ENCODE measurements at regions not wholly inside any gene's neighbourhood (a gene's known extent, or its start where the extent isn't known, plus 50 kb on each side); places are given as distances from the start of the nearest gene placed in this dataset.
"Not testable (repeated sequence)": the region's sequence is repeated elsewhere in the genome, so short reads cannot be mapped to it uniquely, and the experiment has no call there.

DNA sequence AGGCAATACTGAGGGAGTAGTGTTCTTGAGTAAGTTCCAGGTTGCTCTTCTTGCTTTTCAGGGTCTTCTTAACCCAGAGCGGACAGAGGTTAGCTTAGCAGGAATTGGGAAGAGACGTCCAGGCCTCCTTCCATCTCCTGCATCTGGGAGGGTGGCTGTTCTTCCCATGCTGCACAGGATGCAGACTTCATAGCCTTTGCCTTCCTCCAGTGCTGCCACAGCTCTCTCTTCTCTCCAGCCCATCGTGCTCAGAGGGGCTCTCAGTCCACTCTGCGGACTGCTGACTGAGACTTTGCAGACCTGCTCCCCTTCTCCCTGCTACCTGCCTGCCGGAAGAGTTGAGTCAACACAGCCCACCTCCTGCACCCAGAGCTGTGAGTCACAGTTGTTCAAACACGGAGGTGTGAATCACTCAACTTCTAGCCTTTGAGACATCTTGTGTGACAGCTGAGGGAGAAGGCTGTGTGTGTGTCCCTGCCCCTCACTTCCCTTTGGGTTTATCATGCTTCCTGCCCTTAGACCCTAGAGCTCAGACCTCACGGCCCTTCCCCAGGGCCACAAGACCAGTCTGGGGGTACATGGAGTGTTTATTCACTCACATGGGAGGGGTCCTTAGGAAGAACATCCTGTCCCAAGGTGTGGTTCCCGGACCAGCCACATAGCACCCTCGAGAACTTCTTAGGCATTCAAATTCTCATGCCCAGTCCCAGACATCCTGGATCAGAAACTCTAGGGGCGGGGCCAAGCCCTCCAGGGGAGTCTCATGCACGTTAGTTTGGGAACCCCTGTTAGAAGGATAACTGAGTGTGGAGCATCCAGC, 158.3 kb upstream of the CACNA1E start:
- FAIRE-seq = peak; percentile 52
- peak; percentile 80 for DNase-seq (ENCODE audit: low spot score)

GRCh38 chr1:181325765-181326164, 157.6 kb upstream of the CACNA1E start:
- DNase-seq (ENCODE audit: low spot score); FAIRE-seq: not testable (repeated sequence)

GRCh38 chr1:181326348-181326747, 157.0 kb upstream of the CACNA1E start:
- FAIRE-seq (no peak), DNase-seq (ENCODE audit: low spot score) (no peak)

- no peak for DNase-seq (ENCODE audit: low spot score)
- FAIRE-seq = no peak
These were observed 155.5 kb upstream of the CACNA1E start for GRCh38 chr1:181327796-181328195.

- FAIRE-seq (no peak), DNase-seq (ENCODE audit: low spot score) (no peak)
These were observed 148.6 kb upstream of the CACNA1E start for GRCh38 chr1:181334724-181335123.

- DNase-seq (ENCODE audit: low spot score) (no peak), FAIRE-seq (no peak)
These were observed 147.7 kb upstream of the CACNA1E start for GRCh38 chr1:181335631-181336030.

DNA sequence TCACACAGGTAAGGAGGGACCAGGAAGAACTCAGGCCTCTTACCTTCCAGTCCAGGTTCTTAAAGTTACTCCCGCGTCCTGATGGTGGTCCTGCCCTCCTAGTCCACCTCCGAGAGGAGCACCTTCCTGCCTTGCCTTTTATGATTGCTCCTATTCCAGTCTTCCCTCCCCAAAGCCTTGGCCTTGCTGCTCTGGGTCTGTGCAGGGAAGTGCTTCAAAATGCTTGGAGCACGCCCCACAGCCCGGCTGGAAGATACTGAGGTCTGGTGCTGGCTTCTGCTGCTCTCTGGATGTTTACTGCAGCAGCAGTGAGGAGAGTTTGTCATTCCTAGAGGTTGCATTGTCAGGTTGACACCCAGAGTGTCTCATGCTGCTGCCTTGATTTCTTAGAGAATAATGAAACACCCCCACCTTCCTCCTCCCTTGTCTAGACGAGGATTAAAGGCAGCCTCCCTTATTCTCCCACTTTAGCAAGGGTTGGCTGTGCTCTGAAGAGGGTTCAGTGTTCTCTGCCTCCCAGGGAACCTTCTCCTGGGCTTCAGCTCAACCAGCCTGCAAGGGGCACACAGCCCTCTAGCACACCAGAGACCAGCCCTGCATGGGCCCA, 142.2 kb upstream of the CACNA1E start:
- no peak for FAIRE-seq
- DNase-seq (ENCODE audit: low spot score) = no peak

- no peak for FAIRE-seq
- no peak for DNase-seq (ENCODE audit: low spot score)
These were observed 139.2 kb upstream of the CACNA1E start for GRCh38 chr1:181344091-181344490.

DNA sequence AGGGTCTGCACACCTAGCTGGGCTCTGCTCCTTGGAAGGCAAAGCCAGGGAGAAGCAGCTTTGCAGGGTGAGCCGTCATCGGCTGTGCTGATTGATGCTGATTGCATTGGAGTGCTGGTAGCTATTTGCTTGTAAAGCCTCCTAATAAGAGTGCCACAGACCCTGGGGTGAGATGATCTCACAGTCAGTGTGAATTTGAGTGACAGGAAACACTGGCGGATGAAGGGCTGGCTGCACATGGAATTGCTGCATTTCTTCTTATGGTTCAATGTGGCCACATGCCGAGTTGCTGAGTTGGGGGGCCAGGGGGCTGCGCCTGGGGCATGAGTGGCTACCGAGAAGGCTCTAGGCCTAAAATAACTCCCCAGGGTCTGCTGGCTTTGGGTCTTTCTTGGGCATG, 138.2 kb upstream of the CACNA1E start:
- FAIRE-seq = no peak
- no peak for DNase-seq (ENCODE audit: low spot score)

DNA sequence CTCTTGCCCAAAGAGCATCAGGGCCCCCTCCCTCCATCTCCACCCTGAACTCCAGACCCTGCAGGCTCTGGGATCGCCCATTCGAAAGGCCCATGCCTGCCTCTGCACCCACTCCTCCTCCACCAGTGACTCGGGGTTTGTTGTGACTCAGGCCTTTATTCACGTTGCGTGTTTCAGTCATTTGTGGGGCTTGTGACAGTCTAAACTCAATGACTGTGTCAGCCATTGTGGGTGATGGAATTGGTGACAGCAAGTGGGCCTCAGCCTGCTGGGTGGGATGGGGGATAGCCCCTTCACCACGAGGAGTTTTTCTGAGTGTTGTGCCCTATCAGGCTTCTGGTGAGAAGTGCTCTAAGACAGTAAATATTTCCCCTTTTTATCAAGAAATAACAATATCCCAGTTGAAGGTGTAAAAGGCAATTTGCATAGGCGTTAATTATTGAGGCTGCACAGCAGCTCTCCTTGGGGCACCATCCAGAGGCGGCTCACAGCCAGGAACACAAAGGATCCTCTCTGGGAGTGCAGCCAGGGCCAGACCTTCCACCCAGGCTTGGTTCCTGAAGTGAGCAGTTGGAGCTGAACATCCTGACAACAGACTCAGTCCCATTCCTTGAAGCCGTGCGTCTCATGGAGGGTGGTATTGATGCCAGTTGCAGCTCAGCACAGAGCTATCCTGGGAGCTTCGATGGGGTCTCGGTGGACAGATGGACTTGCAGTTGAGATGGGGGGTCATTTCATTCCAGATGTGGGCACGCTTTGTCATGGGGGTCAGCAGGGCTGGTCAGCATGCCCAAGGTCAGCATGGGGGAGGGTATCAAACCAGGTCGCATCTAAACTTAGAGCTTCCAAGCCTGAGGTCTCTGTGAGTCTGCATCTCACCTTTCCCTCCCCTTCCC, 135.6 kb upstream of the CACNA1E start:
- DNase-seq (ENCODE audit: low spot score) = no peak
- no peak for FAIRE-seq

- FAIRE-seq (no peak), DNase-seq (ENCODE audit: low spot score) (no peak)
These were observed 133.8 kb upstream of the CACNA1E start for GRCh38 chr1:181349512-181349911.

DNA sequence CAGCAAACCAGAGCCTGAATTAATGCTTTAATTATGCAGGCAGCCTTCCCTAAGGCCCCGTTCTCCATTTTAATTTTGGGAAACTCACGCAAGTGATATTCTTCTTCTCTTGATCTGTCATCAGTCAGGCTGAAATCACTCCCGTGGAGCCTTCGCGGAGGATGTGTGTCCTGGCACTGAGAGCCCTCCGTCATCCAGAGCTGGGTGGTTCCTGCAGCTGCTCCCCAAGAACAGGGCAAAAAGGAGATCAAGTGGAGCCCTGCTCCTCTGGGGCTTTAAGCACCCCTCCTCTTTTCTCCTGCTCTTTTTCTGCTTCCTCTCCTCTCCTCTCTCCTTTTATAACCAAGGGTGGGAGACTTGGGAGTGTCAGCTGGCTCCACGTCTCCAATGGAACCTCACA, 133.2 kb upstream of the CACNA1E start:
- FAIRE-seq (no peak), DNase-seq (ENCODE audit: low spot score) (no peak)

- FAIRE-seq (no peak), DNase-seq (ENCODE audit: low spot score) (no peak)
These were observed 131.6 kb upstream of the CACNA1E start for GRCh38 chr1:181351740-181352139.

DNA sequence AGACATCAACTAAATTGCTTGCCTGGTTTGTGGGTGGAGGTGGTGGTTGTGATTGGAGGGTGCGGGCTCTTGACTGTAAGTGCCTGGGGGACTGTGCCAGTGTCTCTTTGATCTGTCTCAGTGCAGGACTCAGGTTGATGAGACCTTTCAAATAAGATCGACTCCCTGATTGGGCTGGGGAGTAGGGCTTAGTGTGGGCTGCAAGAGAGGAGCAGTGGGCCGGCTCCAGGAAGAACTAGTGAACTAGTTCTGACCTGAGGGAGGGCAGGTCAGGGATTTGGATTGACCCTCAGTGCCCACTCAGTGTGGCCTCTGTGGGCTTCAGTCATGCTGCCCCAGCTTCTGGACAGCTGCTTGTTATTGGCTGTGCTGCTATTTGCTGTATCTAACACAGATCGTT, 130.6 kb upstream of the CACNA1E start:
- DNase-seq (ENCODE audit: low spot score) = no peak
- FAIRE-seq = no peak

GRCh38 chr1:181353526-181353925, 129.8 kb upstream of the CACNA1E start:
- no peak for DNase-seq (ENCODE audit: low spot score)
- no peak for FAIRE-seq

DNA sequence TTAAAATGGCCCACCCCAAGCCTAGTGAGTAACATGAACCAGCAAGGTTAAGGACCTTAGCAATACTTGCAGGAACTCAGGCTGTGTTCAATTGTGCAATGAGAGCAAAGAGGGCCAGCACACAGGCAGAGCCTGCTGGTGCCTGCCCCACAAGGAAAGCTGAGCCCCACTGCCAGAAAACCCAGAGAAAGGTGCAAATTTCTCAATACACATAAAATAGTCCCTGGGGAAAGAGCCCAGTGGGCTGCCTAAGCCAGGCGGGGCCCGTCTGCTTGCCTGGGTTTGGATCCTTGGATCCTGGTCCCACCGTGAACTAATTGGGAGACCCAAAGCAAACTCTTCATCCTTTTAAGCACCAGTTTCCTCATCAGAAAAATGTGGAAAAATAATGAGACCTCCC, 128.5 kb upstream of the CACNA1E start:
- DNase-seq (ENCODE audit: low spot score) (no peak), FAIRE-seq (no peak)

DNA sequence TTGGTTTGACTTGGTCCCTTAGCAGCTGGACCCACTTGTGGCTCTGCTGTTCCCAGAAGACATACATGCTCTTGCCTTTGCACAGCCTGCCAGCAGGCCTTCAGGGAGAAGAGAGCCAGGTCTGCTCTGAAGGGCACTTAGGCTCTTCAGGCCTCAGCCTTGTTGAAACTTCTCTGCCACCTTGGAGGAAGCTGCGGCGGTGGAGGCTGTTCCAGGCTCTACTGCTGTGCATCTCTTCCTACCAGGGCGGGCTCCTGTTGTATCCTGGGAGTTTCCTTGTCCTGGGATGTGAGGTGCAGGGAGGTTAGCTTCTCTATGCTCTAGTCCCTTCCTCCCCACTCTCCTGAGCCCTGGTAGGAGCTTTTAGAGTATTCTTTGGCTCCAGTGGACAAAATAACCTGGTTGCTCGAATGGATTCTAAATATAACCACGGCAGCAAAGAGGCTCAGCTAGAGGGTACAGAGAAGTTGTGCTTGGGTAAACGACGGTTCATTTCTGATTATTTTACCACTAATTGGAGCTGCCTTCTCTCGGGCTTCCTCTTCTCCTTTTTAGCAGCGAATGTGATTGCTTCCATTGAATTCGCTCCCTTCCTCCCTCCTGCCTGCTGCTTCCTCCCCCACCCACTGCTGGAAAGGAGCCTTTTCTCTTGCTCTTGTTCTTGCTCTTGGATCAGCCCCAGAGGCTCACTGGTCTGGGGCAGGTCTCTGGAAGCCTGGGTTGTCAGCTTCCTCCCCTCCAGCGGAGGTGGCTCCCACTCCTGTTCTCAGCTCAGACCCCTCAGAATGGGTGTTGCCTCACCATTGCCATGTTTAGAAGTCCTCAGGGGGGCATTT, 126.6 kb upstream of the CACNA1E start:
- no peak for FAIRE-seq

GRCh38 chr1:181359012-181359411, 124.3 kb upstream of the CACNA1E start:
- no peak for FAIRE-seq
- no peak for DNase-seq (ENCODE audit: low spot score)

More for the DNA sequence above, 126.6 kb upstream of the CACNA1E start:
- peak; percentile 1 for DNase-seq (ENCODE audit: low spot score)

DNA sequence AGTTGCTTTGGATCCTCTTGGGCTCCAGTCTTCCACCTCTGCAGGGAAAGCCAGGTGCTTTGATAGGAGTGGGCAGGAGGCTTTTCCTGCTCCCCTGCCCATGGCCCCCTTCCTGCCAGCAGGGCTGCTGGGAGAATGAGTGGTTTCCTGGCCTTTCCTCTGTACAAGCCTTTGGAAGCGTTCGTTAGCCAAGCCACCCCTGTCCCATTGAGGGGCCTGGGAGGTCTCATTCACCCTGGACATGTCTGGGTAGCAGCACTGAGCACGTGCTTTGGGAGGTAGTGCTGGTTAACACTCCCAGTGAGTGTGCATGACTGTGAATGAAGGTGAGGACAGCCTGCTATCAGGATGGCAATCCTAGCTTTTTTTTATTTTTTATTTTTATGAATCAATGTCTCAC, 118.5 kb upstream of the CACNA1E start:
- no peak for FAIRE-seq
- DNase-seq (ENCODE audit: low spot score) = no peak

DNA sequence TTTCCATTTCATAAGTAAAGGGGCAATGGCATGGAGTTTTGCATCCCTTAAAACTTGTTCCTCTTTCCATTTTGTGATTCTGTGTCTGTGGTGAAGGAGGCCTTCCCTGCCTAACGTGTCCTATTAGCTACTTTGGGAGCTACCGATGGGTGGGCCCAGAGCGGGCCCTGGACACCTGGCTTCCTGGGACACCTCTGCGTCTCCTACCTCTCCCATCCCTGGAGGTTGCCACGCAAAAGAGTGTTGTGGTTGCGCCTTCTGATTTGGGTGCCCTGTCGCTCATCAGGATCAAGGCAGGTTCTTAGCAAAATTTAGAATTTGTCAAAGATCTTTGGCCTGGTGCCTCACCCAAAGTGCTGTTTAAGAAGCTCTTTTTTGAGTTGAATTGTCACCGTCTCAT, 116.4 kb upstream of the CACNA1E start:
- DNase-seq (ENCODE audit: low spot score) = no peak
- no peak for FAIRE-seq

DNA sequence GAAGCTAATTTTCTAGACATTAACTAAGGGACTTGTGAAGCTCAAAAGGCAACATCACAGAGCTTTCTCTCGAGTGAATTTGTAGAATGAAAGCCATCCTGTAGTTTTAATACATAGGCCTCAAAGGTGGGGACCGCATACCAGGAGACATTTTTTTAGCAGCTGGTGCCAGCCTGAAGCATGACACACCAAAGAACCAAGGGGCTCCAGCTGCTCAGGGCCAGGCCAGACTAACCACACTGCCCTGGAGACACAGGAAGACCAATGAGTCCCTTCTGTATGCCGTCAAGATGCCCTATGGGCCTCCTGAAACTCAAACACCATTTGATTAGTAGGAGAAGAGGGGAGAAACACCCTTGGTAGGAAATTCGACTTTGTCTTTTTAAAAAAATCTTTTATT, 113.9 kb upstream of the CACNA1E start:
- FAIRE-seq (no peak), DNase-seq (ENCODE audit: low spot score) (no peak)
